Activated naive CD4-positive, alpha-beta T cell treated with anti-CD3 and anti-CD28 coated beads, Interleukin-2, amount 50 U/mL, for 16 hours (primary cell): ENCODE measurements at regions not wholly inside any gene's neighbourhood (a gene's known extent, or its start where the extent isn't known, plus 50 kb on each side); places are given as distances from the start of the nearest gene placed in this dataset.
"Not testable (repeated sequence)": the region's sequence is repeated elsewhere in the genome, so short reads cannot be mapped to it uniquely, and the experiment has no call there.

Experiments
- DNase-seq: peaks from one replicate; pipeline ENCODE4 v3.0.0-alpha.2; 2020

DNA sequence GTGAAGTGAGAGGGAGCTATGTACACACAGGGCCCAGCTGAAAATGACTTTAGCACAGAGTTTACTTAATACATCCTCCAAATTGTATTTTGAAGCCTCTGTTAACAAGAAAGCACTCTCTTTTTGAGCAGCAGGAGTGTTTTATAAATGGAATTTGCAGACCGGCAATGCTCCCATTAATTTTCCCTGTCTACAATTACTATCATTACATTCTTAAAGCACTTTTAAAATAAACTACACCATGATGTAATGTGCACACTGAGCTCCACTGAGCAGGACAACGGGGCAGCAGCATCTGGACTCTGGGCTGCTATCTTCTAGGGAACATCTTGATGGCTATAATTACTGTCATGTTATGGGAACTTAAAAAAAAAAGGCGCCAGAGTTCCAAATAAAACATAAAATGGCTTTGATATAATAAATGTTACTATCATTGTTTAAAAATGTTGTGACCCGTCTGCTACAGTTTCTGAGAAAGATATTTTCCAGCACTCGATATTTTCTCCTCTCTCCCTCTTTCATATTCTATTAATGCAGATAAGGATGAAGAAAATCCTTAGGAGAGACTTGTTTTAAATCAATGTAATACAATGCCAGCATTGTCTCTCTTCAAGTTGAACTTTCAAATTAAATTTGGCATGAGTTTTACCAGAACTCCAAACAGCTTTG is 150.9 kb downstream of the HLX start:
- DNase-seq = no peak

DNA sequence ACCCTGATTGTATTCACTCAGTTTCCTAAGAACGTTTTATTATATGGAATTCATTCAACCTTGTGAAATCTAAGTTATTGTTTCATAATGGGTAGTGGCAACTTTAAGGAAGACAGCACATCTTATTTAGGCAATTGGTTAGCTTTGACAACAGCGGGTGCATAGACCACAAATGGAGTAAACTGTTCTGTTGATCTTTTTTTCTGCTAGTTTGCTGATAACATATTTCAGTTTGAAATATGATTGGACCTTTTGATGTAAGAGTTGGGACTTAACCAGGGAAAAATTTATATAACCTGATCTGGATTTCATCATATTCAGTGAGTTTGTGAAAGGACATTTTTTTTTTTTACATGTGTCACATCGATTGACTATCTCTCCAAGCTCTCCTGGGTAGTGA is 151.7 kb downstream of the HLX start:
- DNase-seq = no peak

DNA sequence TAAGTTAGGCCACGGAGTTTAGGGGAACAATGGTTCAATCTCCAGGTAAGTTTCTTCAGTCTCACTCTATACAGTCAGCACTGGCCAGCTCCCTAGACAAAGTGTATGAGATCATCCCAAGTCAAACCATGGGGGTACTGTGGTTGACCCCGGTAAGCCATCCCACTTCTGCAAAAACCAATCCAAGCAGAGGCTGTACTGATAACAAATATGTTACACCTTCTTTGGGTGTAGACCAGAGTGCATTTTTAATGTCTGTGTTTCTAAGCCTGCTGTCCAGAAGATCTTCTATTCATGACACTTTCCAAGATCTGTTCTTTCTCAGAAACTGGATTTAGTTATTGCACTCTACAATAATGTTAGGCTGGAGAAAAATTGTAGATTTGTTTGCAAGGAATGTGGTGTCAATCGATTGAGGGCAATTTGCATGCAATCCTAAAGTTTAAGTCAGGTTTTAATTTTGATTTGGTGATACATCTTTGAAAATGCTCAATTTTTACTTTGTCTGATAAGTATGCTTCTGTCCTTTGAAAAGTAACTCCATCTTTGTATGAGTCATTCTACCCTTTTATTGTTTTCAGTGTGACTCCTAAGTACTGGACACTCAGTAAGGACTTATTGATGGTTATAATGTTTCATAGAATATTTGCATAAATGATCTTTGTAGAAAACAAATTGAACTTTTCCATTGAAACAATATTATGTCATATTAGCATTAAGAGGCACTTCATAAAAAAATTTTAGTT is 152.4 kb downstream of the HLX start:
- no peak for DNase-seq

DNA sequence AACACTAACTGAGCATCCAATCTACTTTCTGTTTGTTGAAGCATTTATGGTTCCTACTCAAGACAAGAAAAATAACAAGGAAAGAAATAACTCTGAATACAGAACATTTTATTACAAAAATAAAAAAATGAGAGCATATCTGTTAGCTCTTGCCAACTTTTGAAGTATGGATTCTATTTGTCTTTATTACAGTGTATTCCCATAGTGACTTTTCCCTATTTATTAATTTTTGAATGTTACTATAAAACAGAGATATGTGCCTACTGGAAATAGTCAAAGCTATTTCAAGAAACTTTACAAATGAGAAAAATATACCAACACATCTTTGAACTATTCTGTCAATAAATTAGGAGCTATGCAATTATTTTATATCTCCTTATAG is 153.0 kb downstream of the HLX start:
- DNase-seq = no peak

DNA sequence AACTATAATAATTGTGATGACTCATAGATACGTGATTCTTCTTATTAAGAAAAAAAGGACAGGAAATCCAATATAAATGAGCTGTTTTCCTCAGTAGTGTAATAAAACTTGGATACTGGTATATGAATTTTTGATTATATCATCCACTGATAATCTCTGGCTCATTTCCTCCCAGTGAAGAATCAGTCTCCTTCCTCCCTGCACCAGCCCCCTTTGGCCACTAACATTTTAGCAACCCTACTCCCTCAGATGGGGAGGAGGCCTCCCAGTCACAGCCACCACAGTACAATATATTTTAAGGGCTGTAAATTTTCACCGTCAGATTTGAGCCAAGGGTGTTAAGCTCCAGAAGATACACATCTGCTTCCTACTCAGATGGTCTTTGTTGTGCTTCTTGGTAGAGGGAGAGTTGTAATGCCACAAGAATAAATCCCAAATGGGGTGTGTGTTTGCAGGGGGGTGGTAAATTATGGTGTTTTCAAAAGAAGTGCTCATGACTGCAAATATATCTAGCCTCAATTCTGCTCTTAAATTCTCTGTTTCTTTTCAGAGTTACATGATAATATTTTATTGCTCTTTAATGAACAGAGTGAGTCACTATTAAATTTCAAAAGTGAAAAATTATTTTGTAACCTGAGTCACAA is 153.5 kb downstream of the HLX start:
- no peak for DNase-seq

DNA sequence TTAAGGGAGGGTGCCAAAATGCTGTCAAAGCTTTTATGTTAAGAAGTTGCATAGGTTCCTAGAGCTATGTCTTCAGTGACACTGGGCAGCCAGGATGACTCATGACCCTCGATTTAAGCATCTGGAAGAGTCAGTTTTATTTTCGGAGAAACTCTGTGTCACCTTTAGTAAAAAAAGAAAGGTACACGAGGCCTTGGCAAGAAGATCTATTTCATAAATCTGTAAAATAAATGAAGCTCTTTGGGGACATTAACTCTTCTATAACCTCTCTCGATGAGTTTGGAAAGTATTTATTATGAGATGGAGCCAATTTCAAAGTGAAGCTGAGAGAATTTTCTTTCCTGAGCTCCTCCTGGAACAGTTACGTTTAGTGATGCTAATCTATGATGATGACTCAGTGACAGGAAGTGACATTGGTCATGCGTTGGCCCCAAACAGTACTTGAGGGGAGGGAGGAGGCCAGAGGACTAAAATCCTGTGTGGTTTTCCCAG is 156.5 kb downstream of the HLX start:
- no peak for DNase-seq

DNA sequence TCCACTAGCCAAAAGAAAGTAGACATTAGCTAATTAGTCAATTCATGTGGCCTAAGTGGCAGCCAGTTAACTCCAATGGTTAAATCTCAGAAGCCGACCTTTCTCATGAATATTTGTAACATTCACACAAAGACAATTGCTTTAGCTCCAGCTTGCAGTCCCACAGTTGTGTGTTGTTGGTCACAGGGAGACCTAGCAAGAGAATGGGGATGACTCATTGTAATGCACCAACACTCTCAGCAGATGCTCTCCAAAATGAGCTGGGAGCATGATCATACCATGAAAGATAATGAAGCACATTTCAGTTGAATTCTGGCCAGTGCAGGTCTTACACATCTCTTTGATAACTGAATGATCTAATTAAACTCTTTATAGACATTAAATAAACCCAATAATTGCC is 160.4 kb downstream of the HLX start:
- DNase-seq = no peak

DNA sequence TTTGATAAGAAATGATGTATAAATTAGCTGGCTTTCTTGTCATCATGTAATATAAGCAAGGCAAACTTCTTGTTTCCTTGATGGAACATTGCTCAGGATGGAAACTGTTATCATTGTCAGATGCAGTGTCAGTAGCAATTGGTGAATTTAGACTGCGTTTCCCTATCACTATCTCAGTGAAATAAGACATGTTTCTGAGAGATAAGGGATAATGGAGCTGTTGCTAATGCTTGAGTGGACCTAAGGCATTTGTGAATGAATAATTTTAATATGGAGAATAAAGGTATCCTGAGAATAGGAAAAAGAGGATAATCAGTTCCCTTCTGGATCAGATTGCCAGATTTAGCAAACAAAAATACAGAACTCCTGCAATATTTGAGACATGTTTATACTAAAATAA is 160.9 kb downstream of the HLX start:
- no peak for DNase-seq

DNA sequence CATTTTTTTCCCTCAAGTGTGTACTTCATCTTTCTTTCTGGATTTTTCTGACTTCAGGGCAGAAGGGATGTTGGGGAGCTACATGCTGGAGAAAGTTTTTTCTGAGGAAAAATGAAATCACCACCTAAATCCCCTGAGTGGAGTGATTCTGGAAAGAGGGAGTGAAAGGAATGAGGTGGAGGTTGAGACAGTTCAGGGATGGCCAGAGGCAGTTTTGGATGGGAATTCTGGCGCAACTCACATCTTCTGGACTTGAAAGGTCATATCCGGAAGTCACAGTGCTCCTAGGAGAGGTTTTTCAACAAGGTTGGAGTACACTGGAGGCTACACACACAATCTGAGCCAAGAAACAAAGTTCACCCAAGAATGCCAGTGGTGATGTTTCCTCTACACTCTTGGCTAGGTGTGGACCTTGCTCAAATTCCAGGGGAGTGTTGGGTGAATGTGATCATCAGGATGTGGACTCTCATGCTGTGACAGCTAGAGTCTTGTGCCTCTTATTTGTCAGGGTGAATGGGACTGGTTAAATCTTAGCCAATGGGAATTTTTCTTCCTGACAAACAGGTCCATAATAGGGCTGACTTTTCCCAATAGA is 161.5 kb downstream of the HLX start:
- DNase-seq = no peak

DNA sequence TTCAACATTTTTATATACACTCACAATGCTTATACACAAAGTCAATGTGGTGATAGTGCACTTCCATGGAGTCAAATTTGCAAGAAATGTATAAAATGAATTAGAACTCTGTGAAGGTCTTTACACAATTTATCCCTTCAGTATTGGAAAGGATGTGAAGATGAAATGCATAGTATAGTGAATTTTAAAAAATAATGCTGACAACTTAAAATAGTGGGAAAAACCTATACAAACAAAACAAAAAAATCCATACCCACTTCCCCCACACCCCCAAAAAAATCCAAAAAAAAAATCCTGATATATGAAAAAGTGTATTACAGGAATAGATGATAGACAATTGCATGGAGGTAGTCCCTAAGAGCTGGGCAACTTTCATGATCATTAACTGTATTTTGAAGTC is 165.3 kb downstream of the HLX start:
- no peak for DNase-seq

DNA sequence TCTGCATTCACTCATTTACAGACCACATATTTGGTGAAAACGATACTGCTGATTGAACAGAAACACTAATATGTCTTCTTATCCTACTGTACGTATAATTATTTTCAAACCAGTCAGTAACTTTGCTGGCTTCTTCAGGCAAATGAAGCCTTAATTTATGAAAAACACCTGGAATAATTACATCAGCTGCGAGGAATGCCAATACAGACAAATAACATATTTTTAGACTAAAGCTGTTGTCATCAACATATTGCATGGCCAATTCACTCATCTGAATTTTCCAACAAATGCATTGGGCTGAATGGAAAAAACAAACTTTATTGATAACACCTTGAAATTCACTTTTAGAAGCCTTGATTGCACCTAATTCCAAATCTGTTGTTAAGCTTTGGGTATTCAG is 165.9 kb downstream of the HLX start:
- DNase-seq = no peak

DNA sequence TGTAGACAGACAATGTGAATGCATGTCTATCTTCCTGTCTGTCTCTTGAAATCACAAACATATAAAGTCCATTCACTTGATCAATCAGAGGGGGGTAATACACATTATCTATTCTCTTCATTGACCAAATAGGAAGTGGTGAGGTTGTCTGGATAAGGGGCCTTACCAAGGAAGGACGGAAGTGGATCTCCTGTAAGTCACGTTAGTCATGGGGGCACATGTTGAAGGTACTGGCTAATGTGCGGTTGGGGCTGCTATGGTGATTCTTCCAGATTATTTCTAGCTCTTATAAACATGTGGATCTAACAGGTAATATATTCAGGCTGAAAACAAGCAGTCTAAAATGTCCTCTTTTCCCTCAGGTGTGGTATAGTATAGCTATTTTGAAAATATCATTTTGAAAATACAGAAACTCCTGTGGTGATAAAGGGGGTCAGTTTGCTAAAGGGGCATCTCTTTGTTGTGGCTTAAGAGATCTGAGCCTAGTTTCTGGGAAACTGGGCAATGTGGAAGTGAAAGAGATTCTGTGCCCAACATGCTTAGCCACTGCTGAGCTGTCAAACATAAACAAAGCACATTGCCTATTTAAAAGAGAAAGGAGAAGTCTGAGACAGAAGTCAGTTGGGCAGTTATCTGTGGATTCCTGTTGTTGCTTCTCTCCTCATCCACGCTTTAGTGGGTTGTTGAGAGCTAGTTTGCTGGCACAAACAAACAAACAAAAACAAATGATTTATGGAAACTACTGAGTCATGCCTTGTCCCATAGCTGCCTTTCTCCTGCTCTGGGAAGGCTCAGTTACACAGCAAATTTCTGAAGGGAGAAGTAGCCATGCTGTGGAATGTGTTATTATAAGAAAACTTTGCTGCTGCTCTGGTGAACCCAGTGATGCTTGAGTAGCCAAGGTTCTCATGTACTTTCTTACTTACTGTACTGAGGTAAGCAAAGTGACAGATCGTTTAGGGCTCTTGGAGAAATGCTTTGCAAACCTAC is 166.9 kb downstream of the HLX start:
- DNase-seq = no peak

DNA sequence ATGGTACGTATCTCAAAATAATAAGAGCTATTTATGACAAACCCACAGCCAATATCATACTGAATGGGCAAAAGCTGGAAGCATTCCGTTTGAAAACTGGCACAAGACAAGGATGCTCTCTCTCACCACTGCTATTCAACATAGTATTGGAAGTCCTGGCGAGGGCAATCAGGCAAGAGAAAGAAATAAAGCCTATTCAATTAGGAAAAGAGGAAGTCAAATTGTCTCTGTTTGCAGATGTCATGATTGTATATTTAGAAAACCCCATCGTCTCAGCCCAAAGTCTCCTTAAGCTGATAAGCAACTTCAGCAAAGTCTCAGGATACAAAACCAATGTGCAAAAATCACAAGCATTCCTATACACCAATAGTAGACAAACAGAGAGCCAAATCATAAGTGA is 172.1 kb downstream of the HLX start:
- DNase-seq = not testable (repeated sequence)

DNA sequence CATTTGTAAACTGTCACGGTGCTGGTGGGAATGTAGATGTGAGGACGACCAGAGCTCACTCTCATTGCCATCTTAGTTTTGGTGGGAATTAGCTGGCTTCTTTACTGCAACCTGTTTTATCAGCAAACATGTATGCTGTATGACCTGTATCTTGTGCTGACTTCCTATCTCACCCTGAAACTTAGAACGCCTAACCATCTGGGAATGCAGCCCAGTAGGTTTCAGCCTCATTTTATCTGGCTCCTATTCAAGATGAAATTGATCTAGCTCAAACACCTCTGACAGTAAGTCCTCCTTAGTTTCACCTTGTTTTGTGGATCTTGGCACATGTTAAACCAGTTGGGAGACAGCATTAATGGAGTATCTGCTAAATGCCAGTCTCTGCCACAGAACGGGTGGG is 174.6 kb downstream of the HLX start:
- DNase-seq = no peak

DNA sequence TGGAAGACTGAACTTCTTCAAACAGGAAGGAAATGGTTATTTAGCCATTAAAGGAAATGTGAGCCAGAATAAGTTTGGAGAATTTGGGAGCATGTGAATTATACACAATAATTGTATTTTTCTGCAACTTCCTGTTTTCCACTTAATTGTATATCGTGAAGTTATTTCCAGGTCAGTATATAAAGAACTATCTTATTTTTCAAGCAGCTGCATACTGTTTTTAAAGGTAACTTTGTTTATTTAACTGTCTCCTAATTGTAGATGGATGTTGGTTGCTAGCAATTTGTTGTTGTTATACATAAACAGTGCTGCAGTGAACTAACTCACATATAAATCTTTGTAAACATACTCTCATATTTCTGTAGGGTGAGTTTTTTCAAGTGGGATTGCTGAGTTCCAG is 180.3 kb downstream of the HLX start:
- DNase-seq = no peak

DNA sequence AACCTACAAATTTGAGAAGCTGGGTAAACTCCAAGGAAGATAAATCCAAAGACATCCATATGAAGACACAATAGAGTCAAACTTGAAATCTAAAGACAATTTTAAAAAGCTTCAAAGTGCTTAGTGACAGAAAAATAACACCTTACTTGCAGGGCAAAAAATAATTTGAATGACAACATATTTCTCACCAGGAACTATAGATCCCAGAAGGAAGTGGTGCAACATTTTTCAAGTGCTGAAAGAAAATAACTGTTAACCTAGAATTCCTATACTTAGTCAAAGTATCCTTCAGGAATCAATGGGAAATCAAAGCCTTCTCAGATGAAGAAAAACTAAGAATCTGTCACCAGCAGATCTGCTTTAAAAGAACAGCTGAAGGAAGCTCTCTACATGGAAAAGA is 184.4 kb downstream of the HLX start:
- DNase-seq = no peak

DNA sequence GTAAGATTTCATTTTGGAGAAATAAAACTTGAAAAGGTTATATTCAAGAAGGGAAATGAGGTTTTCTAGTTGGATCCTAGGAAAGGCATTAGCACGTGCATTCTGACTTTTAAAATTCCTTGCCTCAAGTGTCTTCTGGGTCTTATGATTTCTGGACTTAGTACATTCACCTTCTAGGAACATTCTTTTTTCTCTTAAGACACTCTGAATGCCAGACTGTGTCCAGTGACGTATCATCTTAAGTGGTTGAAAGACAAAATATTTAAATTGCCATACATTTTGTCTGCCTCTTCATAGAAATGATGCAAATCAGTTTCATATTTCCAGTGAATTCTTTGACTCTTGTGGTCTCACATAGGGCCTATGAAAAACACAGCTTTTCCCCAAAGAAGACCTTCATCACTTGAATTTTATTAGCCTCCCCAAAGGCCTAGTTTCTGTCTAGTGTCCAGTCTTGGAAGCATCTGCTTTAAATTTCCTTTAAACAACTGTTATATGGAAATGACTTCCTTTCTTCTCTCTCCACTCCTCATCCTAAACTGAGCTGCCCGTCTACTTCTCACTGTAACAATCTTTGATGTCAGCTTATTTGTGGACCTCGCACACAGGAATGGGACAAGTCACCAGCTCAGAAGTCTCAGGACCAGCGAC is 187.2 kb downstream of the HLX start:
- DNase-seq = no peak

DNA sequence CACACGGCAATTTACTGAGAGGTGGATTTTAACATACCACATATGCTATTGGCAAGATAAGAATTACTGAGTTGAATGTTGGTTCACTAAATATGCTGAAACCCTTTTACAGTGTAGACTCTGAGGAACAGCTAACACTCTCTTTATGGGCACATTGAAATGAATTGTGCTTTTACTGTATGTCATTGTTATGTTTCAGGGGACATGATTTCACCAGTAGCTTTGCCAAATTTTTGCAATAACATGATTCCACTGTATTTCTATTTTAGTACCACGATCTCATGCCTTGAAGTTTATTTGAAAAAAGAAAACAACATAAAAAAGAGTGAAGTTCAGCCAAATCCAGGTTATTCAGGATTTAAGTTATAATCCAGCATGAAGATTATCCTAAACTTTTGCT is 188.5 kb downstream of the HLX start:
- no peak for DNase-seq

DNA sequence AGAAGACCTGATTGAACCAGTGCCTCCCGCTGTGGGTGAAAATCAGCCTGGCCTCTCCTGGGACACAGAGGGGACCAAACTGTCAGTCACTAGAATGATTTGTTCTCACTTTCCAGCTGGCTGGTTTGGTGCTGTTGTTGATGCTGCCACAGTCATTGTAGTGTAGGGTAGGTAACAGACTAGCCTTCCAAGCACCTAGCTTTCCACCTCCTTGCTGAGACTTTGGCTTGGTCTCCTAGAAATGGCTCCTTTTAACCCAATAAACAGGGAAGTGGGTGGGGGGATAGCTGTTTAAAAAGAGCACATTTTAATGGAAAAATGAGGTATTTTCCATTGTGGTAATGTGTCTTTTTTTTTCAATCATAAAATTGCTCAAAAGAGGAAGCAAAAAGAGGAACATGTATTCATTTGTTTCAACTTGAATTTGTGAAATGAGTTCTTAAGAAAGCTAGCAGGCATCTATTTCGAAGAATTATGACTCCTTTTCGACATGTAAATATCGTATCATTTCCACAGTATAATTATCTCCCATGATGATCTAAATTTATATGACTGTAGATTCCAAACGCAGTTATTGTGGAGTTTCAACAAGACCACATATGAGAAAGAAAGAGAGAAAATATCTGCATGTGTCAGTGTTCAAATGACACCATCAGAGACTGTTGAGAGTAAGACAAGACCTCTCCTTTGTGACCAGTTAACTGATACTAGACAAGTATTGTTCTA is 190.1 kb downstream of the HLX start:
- DNase-seq = no peak

DNA sequence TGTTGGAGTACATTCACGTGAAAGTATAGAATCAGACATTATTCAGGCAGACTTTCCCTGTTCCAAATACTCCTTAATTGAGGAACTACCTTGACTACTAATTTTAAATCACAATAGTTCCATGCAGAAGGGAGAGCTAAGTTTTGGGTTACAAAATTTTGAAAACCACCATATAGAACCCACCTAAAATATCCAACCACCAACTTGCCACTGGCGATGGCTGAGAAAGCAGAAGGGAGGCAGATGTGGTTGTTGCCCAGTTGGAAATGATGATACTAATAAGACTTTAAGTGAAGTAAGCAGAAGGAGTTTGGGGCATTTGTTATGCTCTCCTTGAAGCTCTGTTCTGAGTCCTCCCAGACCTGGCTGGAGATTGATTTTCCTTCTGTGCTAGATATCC is 190.7 kb downstream of the HLX start:
- no peak for DNase-seq

DNA sequence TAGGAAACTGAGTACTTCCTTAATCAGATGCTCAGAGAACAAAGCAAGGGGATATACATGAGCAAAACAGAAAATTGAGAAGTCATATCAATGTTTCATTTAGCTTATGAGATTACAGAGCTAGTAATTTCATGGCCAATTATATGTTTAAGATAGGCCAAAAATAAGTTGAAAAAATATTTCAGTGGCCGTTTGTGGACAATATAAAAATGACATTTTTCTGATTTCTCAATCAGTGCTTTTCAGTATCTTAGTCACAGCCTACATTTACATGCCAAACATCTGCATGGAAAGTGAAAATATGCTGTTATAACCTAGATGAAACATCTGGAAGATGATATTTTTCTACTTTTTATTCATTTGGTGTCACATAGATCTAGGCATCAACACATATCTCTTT is 192.5 kb downstream of the HLX start:
- no peak for DNase-seq
